OCI-LY7 (cell line): ENCODE measurements at regions not wholly inside any gene's neighbourhood (a gene's known extent, or its start where the extent isn't known, plus 50 kb on each side); places are given as distances from the start of the nearest gene placed in this dataset.

Source experiments
- EZH2phosphoT487 ChIP-seq: fragments of 200-600 bp; sonication (generic); IDR thresholded peaks from 2 replicates; pipeline ENCODE4 v1.6.1; 2018; ENCODE audit warnings: low read depth, borderline replicate concordance, mild to moderate bottlenecking, mixed run types, antibody characterized with exemption, low read length, moderate library complexity, mixed read lengths
- TF ChIP-seq, protein P1 (sequence below): fragments of 200-600 bp; sonication (generic); conservative IDR thresholded peaks from 2 replicates; pipeline ENCODE4 v1.5.1; 2014; ENCODE audit warnings: mild to moderate bottlenecking, antibody characterized with exemption, low read length, moderate library complexity, mixed read lengths

DNA sequence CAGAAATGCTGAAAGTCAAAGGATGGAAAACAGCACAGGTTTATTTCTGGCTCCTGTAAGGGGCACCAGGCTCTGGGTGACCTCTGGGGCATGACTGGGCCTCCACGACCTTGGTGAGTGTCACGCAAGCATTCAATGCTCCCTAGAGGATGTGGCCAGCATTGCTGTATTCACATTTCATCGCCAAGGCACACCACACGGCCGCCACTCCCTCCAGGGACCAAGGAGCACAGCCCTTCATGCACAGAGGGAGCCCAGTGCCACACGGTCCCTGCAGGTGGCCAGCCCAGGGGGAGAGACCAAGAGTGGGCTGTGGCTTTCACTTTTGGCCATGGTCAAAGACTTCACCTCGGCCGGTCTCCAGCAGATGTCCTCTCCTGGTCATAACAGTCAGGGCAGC, 137.4 kb upstream of the TNRC6C start:
- TF ChIP-seq, protein P1, sequence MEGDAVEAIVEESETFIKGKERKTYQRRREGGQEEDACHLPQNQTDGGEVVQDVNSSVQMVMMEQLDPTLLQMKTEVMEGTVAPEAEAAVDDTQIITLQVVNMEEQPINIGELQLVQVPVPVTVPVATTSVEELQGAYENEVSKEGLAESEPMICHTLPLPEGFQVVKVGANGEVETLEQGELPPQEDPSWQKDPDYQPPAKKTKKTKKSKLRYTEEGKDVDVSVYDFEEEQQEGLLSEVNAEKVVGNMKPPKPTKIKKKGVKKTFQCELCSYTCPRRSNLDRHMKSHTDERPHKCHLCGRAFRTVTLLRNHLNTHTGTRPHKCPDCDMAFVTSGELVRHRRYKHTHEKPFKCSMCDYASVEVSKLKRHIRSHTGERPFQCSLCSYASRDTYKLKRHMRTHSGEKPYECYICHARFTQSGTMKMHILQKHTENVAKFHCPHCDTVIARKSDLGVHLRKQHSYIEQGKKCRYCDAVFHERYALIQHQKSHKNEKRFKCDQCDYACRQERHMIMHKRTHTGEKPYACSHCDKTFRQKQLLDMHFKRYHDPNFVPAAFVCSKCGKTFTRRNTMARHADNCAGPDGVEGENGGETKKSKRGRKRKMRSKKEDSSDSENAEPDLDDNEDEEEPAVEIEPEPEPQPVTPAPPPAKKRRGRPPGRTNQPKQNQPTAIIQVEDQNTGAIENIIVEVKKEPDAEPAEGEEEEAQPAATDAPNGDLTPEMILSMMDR, result no peak
- no peak for TF ChIP-seq EZH2phosphoT487
